CD4-positive, alpha-beta T cell treated with Interleukin-17A for 4 hours (primary cell): ENCODE measurements at regions not wholly inside any gene's neighbourhood (a gene's known extent, or its start where the extent isn't known, plus 50 kb on each side); places are given as distances from the start of the nearest gene placed in this dataset.

Source experiments
- DNase-seq: peaks from one replicate; pipeline ENCODE4 v3.0.0-alpha.2; 2020; ENCODE audit warnings: mixed read lengths

DNA sequence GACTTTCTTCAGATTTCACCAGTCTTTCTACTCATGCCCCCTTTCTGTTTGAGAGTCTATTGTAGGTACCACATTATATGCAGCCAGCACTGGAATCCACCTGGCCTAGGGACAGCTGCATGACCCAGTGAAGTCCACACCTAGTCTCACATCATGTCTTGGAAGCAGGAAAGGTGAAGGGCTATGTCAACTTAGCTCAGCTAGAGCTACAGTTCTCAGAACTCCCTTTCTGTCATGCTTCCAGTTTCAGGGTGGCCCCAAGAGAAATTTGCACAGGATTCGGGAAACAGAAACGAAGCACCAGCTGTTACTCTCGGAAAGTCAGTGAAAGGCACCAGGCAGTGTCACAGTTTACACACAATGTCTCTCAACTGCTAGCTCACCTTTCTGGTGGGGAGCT, 51.6 kb upstream of the NLRP1 start:
- no peak for DNase-seq

DNA sequence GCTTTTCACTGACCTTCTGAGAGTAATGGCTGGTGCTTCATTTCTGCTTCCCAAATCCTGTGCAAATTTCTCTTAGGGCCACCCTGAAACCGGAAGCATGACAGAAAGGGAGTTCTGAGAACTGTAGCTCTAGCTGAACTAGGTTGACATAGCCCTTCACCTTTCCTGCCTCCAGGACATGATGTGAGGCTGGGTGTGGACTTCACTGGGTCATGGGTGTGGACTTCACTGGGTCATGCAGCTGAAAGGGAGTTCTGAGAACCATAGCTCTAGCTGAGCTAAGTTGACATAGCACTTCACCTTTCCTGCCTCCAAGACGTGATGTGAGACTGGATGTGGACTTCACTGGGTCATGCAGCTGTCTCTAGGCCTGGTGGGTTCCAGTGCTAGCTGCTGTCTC, 54.3 kb upstream of the NLRP1 start:
- DNase-seq = no peak

DNA sequence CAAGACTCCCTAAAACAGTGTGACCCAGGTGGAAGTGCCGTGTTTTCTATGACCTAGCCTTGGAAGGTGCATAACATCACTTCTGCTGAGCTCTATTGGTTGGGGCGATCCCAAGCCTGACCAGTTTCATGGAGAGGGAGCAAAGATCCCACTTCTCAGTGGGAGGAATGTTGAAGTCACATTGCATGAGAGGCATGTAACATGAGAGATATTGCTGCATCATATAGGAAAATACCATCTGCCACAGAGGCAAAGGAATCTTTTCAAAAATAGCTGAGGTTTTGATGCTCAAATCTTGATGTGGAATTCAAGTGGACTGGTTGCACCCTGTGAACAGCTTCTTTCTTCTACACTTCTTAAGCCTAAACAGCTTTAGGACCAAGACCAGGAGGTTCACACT, 56.4 kb upstream of the NLRP1 start:
- no peak for DNase-seq

DNA sequence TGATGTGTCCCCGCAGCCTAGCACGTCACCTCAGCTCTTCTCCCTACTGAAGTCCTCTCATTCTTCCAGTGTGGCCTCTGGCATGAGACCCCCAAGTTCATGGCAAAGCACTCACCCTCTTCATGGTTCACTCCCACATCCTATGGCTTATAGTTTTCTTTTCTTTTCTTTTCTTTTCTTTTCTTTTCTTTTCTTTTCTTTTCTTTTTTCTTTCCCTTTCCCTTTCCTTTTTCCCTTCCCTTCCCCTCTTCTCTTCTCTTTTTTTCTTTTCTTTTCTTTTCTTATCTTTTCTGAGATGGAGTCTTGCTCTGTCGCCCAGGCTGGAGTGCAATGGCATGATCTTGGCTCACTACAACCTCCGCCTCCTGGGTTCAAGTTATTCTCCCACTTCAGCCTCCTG, 58.4 kb upstream of the NLRP1 start:
- no peak for DNase-seq

DNA sequence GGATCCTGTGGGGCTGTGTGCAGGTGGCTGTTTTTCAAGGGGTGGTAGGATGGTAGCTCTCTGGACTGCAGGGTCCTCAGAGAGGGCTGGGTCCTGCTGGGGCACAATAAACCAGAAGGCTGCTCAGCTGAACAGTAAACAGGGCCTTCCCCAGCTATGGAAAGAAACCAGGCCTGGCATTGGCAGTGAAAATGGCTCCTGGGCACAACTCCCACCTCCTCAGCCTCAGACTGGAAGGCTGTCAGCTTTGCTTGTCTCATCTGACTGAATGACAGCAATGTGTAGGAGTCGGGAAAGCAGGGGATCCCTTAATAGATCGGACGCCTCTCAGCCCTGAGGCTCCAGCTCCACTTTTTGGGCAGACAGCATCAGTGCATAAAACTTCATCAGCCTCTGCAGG, 59.8 kb upstream of the NLRP1 start:
- DNase-seq = no peak

DNA sequence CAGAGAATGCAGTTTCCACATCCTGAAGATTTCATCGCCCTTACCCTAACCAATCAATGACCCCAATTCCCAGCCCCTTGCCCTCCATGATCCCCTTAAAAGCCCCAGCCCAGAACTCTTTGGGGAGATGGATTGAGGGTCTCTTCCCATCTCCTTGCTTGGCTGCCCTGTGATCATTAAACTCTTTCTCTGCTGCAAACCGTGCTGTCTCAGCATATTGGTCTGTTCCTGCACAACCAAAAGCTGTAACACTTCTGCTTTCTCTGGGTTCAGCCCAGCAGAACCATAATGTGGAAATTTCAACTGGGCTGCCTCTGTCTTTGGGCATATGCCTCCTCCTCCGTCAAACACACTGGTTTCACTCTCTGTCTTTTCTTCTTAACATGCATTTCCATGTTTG, 67.0 kb upstream of the NLRP1 start:
- no peak for DNase-seq

DNA sequence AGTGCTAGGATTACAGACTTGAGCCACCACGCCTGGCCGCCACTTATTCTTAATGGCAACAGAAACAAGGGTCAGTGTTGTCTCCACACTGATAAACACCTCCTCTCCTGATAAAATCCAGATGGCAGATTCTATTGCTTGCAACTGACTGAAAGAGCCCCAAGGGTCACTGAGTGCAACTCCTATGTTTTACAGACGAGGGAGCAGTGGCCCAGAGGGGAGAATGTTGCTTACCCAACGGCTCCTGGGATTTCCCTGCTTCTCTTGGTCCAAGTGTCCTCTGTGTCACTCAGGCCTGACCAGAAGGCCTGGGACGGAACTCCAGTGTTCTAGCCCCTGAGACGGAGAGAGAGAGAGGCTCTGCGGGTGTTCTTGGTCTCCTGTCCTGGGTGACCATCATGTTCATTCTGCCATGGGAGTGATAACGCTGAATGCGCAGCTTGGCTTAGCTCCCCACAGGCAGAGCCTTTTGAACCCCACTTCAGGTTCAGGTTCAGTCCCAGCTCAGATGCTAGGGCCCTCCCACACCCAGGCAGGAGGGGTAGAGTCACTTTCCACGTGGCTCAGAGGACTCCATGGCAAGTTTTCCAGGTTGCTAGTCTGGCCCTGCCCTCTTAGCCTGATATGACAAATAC, 77.3 kb upstream of the NLRP1 start:
- DNase-seq = no peak

DNA sequence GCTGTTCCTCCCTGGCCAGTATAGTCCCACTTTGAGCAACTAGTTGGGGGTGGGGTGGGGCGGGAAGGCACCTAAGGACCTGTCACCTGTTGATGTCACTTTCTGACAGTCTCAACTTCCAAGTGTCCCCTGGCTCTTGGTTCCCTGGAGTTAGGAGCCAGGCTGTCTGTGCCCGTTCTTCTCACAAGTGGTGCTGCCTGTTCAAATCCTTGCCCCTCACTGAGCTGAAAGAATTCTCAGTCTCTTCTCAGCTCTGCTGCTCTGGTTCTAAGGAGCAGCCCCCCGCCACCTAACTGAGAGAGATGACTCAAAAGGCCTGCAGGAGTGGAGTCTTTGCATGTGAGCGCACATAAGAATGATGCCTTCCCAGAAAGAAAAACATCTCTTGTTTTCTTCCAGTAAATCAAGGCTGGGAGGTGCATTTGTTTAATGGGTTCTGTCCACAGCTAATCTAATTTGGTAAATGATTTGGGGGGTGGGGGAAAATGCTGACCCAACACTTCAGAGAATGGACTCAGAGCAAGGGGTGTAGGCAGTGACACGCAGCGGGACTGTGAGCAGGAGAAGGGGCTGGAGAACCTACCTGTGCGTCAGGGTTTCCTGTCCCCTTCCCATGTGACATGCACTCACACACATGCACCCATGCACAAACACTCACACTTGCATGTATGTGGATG, 78.2 kb upstream of the NLRP1 start:
- no peak for DNase-seq

DNA sequence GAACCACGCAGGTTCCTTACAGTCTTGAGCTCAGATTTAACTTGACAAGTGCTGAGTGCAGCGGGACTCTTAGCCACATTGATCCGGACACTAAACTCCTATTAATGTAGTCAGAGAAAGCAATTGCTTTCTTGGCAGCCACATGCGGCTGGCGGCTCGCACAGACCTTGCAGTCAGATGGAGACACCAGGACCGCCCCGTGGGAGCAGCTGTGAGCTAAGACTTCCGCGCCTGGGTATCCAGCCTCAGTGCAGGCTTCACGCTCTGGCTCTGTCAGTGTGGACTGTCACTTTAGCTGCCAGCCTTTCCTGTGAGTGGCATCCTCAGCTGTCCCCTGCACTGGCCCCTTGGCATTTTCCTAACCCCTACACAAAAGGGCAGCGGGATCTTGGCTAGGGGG, 80.9 kb upstream of the NLRP1 start:
- no peak for DNase-seq

DNA sequence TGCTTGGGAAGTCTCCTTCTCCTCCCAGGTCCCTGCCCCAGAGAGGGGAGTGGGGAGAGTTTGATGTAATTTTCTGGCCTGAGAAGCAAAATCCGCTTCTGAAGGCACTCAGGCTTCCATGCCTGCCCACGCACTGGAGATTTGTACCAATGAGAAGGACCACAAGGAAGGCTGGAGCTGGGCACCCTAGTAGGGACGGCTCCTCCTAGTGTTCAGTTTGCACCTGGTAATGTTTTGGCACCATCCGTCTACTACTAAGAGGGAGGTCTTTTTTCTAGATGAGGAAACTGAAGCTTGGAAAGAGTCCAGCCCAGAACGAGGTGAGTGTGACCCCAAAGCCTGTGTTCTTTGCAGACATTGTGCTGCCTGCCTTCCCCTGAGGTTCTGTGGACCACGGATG, 83.6 kb upstream of the NLRP1 start:
- DNase-seq = no peak

DNA sequence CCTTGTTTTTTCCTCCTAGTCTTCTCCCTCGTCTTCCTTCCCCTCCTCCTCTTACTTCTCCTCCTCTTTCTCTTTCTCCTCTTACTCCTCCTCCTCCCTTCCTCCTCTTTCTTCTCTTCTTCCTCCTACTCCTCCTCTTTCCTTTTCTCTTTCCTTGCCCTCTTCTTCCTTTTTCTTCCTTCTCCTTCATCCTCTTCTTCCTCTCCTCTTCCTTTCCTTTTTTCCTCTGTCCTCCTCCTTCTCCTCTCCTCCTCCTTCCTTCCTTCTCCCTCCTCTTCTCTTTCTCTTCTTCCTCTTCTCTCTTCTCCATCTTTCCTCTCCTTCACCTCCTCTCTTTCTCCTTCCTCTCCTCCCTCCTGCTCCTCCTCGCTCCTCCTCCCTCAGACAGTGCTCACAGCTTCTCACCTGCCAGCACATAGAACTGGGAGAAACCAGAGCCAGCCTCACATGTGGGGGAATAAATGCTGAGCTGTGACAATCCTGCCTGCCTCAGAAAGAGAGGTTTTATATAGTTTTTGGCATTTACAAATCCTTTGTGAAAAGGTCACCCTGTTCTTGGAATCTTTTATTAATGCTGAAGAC, 84.3 kb upstream of the NLRP1 start:
- no peak for DNase-seq

DNA sequence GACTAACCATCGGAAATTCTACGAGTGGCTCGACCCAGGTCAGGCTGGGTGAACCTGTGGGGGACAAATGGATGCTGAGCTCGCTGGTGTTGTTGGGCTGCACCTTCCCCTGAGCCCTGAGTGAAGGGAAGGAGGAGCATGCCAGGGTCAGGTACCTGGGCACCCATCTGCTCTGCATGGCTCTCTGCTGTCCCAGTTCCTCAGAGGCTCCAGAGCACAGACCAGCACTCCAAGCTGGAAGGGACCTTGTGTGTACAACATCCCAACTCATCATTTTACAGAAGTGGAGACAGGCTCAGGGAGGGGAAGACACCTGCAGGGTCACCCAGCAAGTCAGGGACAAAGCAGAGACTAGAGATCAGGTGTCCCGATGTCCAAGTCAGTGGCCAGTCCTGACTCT, 84.9 kb upstream of the NLRP1 start:
- DNase-seq = no peak

DNA sequence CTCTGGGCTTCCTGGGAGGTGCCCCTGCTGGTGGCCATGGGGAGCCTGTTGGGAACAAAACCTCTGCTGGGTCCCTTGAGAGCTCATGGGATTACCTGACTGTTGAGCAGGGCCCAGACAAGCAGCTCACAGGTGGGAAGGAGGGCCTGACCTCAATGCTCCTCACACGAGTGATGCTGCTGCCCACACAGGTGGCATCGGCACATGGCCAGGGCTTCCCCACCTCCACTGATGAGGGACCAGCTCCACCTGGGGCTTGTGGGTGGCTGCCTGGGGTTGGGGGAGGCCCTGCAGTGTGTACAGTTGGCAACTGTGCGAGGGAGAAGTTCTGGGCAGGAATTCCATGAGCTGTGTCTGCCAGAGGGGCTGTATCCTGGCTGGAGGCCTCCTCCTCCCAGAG, 87.8 kb upstream of the NLRP1 start:
- DNase-seq = no peak

DNA sequence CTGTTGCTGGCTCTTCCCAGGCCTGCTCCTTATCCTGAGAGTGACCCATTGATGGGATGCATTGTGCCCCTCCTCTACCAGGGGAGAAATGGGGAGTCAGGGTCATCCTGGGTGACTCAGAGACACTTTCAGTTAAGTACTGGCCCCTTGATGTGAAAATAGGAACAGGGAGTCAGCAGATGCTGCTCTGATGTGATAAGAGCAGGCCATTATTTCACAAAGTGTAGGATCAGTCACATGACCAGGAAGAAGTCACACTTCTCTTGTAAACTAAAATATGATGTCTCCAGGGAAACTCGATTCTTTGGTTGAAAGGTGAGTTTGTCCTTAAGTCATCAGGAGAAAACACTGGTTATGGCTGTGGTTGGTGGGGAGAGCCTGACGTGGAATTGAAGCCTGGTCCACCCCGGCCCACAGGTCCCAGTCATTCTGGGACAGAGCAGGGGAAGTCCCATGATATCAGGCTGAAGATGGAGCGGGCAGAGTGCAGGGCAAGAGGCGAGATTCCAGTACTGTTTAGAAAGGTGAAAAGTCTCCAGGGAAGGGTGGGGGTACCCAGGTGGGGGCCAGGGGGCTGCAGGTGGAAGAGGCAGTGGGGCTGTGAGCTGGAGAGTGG, 88.6 kb upstream of the NLRP1 start:
- no peak for DNase-seq

DNA sequence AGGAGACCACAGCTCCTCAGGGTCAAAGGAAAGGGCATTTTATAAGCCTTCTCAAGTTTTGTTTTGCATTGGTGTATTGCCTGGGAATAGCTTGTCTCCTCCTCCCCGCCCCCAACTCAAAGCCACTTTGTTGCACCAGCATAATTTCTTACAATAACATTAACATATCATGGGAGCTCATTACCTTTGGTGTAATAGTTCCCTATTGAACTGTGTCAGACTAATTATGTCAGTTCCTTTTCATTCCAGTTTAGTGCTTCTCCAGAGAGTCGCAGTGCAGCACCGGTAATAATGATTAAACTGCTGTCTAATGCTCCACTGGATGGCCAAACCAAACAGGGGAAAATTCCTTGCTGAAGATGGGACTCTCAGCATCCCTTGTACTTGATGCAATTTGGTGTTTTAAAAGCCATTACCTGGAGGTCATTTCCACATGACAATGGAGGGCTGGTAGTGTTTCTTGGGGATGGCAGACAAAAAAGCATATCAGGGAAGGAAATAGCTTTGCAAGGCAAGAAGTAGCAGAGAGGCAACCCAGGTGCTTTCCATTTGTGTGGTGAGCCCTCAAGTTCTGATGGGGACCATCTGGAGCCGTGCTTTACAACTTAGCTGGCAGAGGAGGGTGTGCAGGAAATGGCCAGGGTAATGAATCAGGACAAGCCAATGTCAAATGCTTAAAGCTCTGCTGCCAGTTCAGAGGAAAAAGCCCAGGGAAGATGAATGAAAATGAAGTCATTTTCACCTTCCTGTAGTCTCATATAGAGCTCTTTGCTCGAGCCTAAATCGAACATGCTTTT, 91.5 kb upstream of the NLRP1 start:
- DNase-seq = no peak

DNA sequence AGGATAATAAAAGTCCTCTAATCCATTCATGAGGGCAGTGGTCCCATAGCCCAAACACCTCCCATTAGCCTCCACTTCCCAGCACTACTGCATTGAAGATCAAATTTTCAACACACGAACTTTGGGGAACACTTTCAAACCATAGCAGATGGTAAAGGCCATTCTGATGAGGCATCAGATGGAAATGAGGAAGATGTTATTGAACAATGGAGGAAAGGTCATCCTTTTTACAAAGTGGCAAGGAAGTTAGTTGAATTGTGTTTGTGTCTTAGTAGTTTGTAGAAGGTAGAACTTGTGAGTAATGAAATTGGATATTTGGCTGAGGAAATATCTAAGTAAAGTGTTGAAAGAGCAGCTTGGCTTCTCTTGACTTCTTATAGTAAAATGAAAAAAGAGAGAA, 93.3 kb upstream of the NLRP1 start:
- DNase-seq = no peak

DNA sequence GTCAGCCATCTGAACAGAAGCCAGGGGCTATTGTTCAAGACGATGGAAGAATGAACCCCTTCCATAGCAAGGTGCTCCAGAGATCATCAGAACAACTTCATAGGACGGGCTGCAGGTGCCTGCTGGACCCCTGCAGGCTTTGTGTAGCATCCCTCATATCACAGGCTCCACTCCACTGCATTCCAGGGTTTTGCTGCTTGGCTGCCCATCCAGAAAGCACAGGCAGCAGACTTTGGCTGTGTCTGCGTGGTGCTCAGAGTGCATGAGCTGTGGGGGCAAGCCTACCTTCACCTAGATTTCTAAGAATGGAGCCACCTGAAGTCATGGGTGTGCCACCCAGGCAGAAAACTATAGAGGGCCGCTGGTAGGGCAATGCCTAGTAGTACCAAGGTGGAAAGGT, 93.9 kb upstream of the NLRP1 start:
- DNase-seq = no peak

DNA sequence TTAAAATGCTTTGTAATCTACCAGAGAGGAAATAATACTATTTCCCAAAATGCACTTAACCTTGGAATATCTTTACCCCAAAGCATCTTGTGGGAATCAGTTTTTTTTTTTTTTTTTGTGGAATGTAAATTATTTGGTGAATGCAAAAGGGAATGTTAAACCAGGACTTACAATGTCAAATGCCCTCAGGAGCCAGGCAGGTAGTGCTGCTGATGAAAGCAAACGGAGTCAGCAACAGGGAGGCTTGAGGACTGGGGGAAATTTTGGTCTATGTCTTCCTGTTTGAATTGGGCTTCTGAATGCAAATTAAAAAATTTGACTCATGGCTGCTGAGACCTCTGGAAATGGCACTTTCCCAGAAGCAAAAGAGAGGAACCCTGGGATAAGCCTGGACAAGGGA, 96.5 kb upstream of the NLRP1 start:
- no peak for DNase-seq

DNA sequence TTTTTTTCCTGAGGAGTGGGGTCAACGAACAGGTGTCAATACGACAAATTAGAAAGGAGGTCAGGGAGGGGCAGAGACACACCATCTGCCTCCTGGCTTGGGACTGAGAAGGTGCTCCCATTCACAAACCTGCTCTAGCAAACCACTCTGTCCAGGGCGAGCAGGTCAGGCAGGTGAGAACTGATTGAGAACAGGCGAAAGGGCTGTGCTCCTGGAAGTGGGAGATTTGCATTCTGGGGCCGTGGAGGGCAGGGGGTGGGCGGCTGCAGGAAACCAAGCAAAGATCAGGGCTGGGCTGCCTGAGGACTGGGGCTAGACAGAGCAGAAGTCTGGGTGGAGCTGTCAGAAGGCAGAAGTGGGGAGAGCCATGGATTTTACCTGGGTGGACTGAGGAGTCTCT, 98.9 kb upstream of the NLRP1 start:
- no peak for DNase-seq

DNA sequence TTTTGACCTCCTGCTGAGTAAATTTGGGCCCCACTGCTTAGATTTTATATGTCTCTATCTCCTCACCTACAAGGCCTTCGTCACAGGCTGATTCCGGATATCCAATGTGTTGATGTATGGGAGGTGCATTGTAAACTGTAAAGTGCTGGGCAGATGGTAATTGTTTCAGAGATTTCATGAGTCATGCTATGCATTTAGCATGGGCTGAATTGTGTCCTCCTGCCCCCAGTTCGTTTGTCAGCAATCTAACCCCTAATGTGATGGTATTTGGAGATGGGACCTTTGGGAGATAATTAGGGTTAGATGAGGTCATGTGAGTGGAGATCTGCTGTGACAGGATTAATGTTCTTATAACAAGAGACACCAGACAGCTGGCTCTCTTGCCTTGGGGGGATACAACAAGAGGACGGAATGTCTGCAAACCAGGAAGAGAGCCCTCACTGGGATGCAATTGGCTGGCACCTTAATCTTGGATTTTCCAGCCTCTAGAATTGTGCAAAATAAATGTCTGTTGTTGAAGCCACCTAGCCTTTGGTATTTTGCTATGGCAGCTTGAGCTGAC, 101.8 kb upstream of the NLRP1 start:
- no peak for DNase-seq

DNA sequence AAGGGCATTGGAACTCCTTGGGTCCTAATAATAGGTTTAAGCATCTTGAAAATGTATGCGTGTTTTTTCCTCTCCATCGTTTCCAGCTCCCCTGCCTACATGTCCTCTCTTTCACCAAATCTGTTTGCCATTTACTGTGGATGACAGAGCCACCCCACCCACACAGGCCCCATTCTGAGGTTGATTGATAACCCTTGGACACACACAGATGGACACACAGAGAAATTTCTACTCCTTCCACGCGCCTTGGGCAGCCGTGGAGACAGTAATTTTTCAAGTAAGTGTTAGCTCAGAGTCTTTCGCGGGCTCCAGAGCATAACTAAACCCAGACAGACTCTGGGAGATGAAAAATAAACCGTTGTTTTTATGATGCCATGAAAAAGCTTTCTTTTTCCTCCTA, 103.3 kb upstream of the NLRP1 start:
- DNase-seq = no peak

DNA sequence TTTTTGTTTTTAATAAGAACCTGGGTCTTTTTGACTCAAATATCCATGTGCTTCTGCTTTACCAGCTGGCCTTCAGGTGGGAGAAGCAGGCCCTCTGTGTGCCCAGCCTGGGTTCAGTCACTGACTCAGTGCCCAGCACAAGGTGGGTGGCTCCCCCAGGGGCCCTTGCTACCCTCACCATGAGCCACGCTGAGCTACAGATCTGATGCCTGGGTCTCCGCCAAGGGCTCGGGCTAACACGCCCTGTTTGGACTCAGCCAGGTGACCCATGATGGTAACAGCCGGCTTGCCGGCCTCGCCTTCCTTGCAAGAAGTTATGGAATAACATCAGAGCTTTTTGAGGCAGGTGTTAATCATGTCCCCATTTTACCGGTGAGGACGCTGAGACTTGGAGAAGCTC, 109.5 kb upstream of the NLRP1 start:
- no peak for DNase-seq

DNA sequence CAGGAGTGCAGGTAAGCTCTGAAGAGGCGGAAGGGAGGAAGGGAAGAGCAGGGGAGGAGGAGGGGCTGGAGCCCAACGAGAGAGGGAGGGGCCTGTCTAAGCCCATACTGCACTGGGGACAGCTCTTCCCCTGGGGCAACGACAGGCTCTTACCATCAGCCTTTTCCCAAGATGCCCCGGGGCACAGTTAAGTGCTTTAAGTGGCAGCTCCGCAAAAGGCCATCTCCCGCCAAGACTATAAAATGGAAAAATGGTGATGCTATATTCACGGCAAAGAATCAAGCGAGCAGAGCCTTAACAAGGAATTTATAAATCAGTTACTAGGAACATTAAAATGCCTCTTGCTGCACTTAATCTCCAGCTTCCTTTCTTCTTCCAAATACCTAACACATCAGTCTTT, 110.2 kb upstream of the NLRP1 start:
- DNase-seq = no peak
